NCI-H187 treated with DMSO at 0.1 percent for 48 hours (cell line): ENCODE measurements at regions not wholly inside any gene's neighbourhood (a gene's known extent, or its start where the extent isn't known, plus 50 kb on each side); places are given as distances from the start of the nearest gene placed in this dataset.

ENCODE experiments used
- DNase-seq: peaks from one replicate; lab custom pipeline; 2025; lab: John Stamatoyannopoulos, UW

DNA sequence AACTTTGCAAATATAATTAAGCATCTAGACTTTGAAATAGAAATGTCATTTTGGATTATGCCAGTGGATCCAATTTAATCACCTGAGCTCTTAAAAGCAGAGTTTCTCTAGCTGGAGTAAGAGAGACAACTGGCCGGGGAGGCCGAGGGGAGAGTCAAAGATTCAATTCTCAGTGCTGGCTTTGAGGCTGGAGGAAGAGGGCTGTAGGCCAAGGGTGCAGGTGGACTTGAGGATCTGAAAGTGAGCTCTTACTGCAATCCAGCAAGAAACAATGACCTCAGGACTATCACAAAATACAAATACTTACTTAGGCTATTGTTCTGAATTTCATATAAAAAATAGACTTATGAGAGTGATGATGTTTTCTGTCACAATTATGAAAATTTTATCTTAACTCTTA, 814.5 kb downstream of the CBLN2 start:
- DNase-seq: no peak

DNA sequence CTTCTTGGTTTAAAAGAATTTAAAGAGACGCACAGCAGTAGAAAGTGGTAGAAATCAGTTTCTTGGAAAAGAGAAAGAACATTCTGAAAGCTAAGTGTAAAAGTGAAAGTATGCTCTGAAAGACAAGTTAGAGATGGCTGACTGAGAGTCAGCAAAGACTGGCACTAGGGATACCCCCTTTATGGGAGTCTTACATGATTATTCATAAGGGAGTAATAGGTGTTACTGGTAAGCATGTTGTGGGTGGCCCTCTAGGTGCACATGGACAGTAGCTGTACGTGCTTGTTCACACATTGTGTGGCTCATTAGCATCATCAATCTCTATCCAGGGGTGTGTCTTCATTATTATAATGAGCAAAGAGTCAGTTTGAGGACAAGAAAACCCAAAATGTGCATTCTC, 816.2 kb downstream of the CBLN2 start:
- no peak for DNase-seq

DNA sequence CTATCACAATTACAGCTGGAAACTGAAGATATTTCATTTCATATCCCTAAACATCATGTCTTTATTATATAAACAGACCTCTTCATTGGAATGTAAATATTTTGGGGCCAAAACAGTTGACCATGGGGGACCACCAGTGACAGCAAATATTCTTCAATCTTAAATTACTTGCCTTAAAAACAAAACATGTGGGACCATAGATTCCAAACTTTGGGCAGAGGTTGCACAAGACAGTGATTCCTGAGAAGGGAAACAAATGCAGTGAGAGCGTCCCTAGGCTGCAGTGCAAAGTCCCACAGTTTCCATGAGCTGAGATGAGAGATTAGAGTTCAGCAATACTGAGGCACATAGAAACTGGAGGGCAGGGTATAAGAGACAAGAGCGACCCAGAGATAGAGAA, 818.9 kb downstream of the CBLN2 start:
- no peak for DNase-seq

DNA sequence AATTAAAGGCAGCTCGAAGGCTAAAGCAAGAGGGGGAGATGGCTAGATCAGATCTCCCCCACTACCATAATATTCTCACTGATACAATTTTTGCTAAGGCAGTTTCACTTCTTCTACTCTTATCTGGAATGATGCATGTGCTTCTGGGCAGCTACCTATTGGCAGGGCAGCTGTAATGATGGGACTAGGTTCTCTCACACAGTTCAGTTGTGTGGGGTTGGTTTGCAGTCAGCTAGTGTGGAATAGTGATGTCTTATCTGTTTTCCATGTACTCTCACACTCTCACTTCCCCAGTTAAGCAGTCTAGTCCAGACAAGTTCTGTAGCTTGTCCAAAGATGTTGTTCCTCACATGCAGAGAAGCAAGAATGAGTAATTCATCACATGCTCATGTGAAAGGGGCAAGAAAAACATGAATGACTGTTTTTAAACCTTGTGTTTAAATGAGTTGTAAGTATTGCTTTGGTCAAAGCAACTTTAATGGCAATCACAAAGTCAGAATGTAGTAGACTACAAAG, 836.1 kb downstream of the CBLN2 start:
- DNase-seq: no peak

DNA sequence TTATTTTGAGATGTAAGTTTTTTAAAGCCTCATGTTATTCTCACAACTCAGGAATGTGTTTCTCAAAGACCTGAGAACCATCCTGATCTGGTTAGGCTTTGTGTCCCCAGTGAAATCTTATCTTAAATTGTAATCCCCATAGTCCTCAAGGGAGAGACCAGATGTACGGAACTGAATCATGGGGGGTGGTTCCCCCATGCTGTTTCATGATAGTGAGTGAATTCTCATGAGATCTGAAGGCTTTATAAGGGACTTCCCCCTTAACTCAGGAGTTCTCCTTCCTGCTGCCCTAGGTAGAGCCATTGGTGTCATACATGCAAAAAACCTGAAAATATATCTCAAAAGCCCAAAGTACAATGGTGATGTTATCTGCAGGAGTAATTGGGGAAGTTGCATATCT, 836.7 kb downstream of the CBLN2 start:
- no peak for DNase-seq

DNA sequence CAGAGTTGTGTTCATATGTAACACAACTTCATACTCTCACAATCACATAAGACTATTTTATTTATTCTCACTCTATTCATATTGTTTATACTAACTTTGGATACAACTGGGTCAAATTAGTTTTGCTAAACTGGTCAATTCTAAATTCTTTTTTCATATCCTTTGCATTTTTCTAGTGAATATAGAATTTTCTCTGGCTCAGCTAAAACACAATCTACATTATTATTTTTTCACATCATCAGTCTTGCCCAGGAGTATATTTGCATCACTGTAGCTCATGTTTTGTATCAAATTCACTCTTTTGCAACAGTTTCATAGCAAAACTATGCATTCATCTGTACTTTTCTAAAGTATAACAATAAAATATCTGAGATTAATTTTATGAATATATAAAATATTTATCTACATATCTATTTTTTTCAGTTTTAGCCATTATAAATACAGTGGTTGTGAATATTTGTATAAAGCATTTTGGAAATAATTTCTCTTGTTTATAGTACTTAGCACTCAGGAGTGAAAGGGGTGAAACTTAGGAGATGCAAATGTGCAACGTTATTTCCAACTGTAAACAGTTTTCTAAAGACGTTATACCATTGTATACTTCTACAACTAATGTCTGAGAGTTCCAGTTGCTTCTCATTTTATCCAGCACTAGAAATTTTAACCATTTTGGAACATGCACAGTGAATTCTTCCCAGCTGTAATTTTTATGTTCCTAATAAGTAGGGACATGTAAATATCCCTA, 854.6 kb downstream of the CBLN2 start:
- DNase-seq: no peak

DNA sequence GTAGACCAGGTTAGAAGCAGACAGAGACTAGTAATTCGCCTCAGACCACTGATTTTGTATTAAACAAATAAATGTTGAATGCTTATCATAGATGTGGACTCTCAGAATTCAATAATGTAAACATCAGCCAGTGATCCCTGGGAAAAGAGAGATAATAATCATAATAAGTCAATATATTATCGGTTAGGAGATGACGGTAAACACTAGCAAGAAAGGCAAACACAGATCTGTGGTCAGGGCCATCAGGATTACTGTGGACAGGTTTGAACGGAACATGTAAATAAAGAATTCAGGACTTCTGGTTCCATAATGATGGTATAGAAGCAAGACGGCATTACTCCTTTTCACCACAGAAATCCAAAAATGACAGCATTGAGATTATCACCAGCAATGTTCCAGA, 861.6 kb downstream of the CBLN2 start:
- no peak for DNase-seq

DNA sequence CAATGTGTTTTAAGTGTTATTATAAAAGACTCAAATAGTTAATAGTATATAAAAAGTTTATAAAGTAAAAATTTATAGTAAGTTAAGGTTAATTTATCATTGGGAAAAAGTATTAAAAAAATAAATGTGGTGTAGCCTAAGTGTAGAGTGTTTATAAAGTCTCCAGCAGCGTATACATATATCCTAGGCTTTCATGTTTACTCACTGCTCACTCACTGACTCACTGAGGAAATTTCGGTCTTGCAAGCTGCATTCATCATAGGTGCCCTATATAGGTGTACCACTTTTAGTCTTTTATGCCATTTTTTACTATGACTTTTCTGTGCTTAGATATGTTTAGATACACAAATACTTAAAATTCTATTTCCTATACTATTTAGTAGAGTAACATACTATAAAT, 866.0 kb downstream of the CBLN2 start:
- DNase-seq: no peak

DNA sequence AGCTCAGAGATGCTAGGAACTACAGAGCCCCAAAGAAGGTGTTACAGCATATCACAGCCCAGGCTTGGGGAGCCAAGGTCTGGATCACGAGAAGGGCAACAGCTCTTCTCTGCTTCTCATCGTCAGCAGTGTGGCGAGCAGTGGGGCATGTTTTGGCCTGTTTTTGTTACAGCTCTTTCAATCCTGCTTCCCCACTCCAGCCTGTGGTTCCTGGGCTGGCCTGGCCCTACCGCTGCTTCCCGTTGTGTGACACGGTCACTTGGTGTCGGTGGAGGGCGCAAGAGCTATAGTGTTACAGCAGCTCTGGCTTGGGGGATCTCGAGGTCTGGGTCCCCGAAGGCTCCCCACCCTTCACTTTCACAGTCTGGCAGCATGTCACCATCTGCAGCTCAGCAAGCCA, 870.2 kb downstream of the CBLN2 start:
- DNase-seq: no peak

DNA sequence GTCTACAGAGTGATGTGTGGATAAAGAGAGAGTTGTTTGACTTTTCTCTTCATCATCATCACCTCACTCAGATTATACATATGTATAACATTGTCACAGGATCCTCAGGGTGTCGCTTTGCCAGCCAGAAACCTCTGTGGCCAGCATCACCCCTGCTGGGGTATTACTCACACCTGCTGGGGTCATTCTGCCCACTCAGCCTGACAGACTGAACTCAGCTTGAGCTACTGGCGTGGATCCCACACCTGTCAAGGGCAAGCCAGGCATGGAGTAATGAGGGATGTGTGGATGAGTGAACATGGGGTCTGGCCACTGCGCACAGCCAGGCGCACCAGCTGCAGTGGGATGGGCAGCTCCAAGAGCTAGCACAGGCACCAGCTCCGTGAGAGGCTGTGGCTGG, 870.6 kb downstream of the CBLN2 start:
- no peak for DNase-seq

DNA sequence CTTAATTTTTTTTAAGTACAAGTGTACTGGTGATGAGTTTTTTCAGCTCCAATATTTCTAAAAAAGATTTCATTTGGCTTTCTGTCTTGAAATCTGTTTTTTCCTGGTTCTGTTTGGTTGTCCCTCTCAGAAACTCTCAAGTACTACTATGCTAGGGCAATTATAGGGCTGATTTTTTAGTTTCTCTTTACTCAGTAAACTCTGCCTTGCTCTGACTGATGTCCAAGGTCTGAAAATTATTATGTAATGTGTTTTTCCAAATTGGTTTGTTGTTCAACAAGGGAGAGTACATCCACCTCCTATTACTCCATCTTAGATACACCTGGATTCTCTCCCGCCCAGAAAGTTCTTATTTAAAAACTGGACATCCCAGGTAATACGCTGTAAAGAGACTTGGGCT, 877.7 kb downstream of the CBLN2 start:
- no peak for DNase-seq

DNA sequence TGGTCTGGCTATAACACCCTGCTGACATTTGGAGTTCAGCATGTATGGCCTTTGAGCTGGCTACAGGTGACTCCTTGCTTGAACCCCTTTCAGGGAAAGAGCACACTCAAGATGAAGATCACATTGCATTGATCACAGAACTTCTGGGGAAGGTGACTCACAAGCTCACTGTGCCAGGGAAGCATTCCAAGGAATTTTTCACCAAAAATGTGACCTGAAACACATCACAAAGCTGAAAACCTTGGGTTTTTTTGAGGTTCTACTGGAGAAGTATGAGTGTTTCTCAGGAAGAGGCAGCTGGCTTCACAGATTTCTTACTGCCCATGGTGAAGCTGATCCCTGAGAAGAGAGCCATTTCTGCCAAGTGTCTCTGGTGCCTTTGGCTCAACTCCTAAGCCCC, 879.0 kb downstream of the CBLN2 start:
- no peak for DNase-seq

DNA sequence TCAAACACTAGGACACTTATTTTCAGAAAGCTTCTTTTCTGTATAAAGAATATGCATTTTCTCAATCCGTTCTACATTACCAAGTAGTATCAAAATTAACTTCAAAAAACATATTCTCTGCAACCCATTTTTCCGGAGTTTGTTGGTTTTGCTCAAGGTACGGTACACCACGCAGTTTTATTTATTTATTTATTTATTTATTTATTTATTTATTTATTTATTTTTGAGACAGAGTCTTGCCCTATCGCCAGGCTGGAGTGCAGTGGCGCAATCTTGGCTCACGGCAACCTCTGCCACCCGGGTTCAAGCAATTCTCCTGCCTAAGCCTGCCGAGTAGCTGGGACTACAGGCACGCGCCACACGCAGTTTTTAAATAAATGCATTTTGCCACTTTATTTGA, 900.3 kb downstream of the CBLN2 start:
- DNase-seq: no peak

DNA sequence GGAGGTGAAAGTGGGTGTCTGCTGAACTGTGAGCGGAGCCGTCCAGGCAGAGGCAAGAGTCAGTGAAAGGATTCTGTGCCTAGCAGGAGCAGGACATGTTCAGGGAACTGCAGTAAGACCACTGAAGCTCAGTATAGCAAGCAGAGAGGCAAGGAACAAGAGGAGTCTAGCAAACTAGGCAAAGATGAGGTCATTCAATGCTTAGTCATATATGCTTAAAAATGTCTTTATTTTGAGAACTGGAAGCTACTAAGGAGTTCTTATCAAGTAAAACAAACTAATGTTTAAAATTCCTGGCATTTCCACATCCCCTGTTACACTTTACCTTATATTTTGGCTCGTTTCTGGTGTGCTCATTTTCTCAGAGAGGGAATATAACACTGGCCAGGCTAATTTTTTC, 913.4 kb downstream of the CBLN2 start:
- no peak for DNase-seq

DNA sequence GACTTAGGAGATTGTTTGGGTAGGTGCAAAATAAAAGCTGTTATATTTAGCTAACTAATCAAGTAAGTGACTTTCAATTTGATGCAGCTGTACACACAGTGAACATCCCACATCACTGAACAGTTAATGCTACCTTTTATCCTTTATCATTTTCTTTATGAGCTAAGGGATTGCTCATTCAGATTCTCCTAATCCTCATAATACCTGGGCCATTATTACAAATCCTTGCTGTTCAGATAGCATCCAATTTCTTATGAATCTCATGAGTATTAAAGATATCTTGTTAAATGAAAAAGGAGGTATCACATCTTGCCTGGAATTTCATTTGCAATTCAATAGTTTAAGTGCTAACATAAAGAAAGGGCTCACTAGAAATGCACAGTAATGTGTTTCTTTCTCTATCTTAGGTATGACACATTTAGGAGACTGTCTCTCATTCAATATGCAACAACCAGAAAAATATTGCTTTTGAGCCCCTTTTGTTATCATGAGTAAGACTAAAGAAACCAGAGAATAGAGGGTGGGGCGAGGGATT, 918.5 kb downstream of the CBLN2 start:
- no peak for DNase-seq

DNA sequence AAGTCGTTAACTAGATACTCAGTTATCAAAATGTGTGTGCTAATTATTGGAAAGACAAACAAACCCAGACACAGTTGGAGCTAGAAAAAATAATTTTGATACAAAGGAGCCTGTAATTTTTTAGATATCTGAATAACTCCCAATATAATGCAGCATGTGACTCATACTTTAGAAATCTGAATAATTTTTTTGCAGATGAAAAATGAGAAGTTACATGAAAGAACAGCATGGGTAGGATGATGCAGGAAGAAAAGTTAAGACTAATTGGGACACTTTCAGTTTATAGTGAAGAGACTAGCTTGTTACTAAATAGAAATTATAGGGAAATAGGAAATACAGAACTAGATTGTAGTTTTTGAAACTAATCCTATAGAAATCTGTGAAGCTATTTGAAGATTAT, 945.8 kb downstream of the CBLN2 start:
- DNase-seq: no peak

DNA sequence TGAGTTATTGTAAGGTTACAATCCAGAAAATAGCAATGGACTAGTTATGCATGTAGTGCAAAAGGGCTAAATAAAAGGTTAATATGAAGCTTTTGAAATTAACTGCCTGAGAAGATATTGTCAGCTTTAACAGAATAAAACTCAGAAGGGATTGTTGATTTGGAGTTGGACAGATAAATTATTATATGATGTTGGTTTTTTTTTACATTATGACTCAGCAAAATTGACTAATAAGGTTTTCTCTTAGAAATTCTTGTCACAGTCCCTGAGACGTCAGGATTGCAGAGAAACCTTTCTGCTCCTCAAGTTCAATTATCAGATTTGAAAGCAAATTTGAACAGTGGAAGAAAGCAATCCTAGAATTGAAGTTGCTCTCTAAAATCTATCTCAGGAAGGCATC, 946.9 kb downstream of the CBLN2 start:
- DNase-seq: no peak

DNA sequence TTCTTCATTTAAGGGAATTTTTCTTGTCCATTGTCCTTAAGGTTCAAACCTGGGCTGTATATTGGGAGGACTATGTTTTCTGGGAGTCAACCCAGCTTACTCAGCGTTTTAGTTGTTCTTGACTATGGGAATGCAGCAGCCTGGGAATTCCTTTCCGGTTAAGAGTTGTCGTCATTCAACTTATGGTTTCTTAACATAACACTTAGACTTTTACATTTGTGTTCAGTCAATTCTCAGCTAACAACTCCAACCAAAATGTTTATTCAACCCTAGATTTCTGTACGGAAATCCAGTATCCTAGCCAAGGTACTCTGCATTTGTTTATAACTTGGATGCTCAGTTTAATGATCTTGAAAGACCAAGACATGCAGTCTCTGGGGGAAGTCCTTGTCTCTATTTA, 960.9 kb downstream of the CBLN2 start:
- DNase-seq: no peak

DNA sequence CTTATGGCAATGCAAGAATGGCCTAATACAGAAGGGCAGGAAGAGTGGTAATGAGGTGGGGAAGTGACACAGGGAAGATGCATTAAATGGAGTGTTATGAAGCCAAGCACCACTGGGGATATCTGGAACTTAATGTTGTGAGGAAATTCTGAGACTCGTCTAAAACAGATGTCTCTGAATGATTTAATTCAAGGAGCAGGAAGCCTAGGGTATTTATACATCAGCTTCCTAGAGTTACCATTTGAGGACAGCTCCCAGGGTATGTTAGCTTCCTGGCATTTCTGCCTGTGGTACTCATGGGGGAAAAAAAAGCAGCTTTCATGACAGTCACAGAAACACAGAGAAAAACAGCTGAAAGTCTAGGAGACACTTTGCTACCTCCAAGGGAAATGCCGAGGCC, 989.5 kb downstream of the CBLN2 start:
- no peak for DNase-seq

DNA sequence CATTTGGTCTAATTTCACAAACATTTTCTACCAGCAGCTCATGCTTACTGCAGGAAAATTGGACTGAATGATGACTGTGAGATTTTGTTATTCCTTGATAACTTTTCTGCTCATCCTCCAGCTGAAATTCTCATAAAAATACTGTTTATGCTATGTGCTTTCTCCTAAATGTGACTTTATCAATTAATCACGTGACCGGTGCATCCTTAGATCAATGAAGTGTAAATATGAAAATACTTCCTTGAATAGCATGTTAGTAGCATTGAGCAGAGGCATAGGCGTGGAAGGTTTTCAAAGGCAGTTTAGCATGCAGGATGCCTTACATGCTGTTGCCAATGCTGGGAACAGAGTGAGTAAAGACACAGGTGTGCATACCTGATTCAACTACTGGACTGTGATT, 1002.5 kb downstream of the CBLN2 start:
- no peak for DNase-seq

DNA sequence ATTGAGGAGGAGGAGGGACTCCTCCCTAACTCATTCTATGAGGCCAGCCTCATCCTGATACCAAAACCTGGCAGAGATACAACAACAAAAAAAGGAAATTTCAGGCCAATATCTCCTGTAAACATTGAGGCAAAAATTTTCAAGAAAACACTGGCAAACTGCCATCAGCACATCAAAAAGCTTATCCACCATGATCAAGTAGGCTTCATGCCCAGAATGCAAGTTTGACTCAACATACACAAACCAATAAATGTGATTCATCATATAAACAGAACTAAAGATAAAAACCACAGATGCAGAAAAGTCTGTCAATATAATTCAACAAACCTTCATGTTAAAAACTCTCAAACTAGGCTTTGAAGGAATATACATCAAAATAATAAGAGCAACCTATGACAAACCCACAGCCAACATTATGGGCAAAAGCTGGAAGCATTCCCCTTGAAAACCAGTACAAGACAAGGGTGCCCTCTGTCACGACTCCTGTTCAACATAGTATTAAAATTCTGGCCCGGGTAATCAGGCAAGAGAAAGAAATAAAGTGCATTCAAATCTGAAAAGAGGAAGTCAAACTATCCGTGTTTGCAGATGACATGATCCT, 1014.3 kb downstream of the CBLN2 start:
- DNase-seq: no peak

DNA sequence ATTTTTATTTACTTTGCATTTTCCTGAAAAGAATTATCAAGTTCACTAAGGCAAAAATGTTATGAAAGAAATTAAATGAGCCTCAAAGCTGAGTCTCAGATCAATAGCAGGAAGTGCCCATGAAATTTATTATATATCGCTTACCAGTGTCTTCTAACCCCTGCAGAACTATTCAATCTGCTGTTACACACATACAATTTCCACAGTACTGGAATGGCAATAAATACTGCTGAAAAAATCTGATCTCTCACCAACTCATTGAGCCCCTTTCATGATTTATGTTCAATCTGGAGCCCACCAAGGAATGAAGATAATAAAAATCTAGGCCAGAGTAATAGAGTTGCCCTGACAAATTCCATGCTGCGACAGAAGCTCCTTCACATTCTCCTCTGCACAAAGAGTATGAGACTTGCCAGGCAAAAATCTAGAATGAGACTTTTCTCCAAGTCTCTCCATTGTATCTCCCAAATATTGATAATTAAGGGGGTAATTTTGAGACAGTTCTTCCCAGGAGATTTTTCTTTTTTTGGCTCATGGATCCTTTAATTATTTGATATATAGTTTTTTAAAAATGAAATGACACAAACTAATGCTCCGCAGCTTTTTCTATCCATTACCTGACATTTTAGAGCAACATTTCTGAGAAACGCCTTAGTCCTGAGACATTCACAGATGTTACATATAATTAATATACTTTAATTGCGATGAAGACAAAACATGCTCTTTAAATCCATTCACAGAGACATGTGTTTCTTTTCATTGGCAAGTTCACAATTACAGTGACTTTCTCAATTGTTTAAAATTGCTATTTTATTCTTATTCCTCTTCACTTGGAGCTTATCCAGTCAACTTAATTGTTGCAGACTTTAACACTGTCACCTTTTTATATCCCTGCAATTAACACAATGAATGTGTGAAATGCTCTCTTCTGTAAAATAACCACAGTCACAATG, 1020.4 kb downstream of the CBLN2 start:
- no peak for DNase-seq

DNA sequence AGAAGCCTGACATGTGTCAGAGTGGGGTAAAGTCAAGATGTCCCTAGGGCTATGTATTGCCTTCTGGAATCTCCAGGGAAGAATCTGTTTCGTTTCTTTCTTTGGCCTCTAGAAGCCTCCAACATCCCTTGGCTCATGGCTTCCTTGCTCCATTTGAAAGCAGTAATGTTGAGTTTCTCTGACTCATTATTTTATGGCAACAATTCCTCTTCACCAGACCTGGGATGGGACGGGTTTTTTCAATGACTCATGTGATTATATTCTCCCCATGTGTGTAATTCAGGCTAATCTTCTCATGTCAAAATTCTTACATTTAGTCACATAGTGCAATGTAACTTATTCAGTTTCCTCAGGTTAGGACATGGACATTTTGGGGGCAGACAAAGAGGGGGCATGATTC, 1038.6 kb downstream of the CBLN2 start:
- no peak for DNase-seq
